Adrenal gland (tissue), 9 donors: ENCODE measurements at regions not wholly inside any gene's neighbourhood (a gene's known extent, or its start where the extent isn't known, plus 50 kb on each side); places are given as distances from the start of the nearest gene placed in this dataset.

ENCODE experiments used
- DNase-seq, 7 donors: peaks; one replicate each; pipeline ENCODE4 v3.0.0-alpha.2; 2019 to 2020
- H3K27ac ChIP-seq, 5 donors: fragments of 200-600 bp; sonication (generic) in 4 of 5; 1 replicate in 3 of 5; 2 replicates in 2 of 5; pipeline versions ENCODE4 v1.5.1 to v1.8.0; 2016 to 2020; ENCODE audit warnings: mild to moderate bottlenecking in 1 of 5
- H3K27me3 ChIP-seq: fragments of 200-600 bp; 2 replicates; pipeline ENCODE4 v1.8.0; 2021
- H3K36me3 ChIP-seq, 2 donors: fragments of 200-600 bp; replicated peaks in 1 of 2; 1 replicate in 1 of 2; 2 replicates in 1 of 2; pipeline versions ENCODE4 v1.5.1 to v1.8.0; 2018 to 2022
- H3K4me1 ChIP-seq, 2 donors: fragments of 200-600 bp; replicated peaks in 1 of 2; 1 replicate in 1 of 2; 2 replicates in 1 of 2; pipeline versions ENCODE4 v1.5.1 to v1.8.0; 2018 to 2021
- H3K4me3 ChIP-seq, 4 donors: fragments of 200-600 bp; sonication (generic) in 3 of 4; one replicate each; pipeline ENCODE4 v1.5.1; 2016 to 2018
- H3K9me3 ChIP-seq, 3 donors: fragments of 200-600 bp; sonication (generic) in 1 of 3; replicated peaks in 1 of 3; 1 replicate in 2 of 3; 2 replicates in 1 of 3; pipeline versions ENCODE4 v1.5.1 to v1.8.0; 2016 to 2021
- CTCF ChIP-seq, 6 experiments: fragments of 450-650 bp in 4 of 6; fragments of 200-600 bp in 2 of 6; sonication (generic) in 1 of 6; IDR thresholded peaks; 1 replicate in 5 of 6; 2 replicates in 1 of 6; pipeline versions ENCODE4 v1.5.1 to v1.8.0; 2016 to 2021; ENCODE audit warnings: antibody characterized with exemption in 6 of 6, mild to moderate bottlenecking in 2 of 6, moderate library complexity in 1 of 6
- POLR2A ChIP-seq, 2 donors: fragments of 450-650 bp; IDR thresholded peaks; one replicate each; pipeline ENCODE4 v1.6.1; 2017; ENCODE audit warnings: antibody characterized with exemption in 2 of 2, mild to moderate bottlenecking in 2 of 2, moderate library complexity in 1 of 2
- WGBS, 4 donors: extraction: QIAGEN DNeasy Blood & Tissue Kit in 2 of 4; methylation state at CpG; one replicate each; pipeline versions ENCODE4 v1.1.5 to v1.1.7; 2013 to 2017; 5-methylcytosine and 5-hydroxymethylcytosine counted together
- intact Hi-C, 2 donors: fragments of 100-400 bp; cut with DNase I; formaldehyde crosslinking; loops; one replicate each; pipeline versions ENCODE4 v1.14.1 to v1.15.0; 2022 to 2023
- donor health status: healthy with polysubstance abuse.
- donor health status: Bipolar disorder and iron deficiency.
- donor health status: DM: yes; HTN: yes; CAD: no.
- donor health status: DM: no; HTN: no; CAD: no.
- donor health status: DM: no; HTN: no; CAD: no.

- H3K36me3 ChIP-seq, result no peaks in the 10 kb centered on the region
- DNase-seq, result no peak
- H3K4me3 ChIP-seq, result no peak overlapping the region
- H3K4me1 ChIP-seq, result no peaks in the 10 kb centered on the region
- no peak overlapping the region for H3K27ac ChIP-seq
- no peaks in the 10 kb centered on the region for H3K27me3 ChIP-seq
- intact Hi-C loops, result no loop called here
- WGBS, 4 donors, result 82 to 89% (median 83%) methylated on average over 2 of the region's 2 CpGs
- TF ChIP-seq POLR2A (IDR thresholded peaks at IDR 0.05), result no peak
- no peak for TF ChIP-seq CTCF (IDR thresholded peaks at IDR 0.05)
- H3K9me3 ChIP-seq, result no peaks in the 10 kb centered on the region
Observed at GRCh38 chr14:39875028-39875427, 442.8 kb upstream of the FBXO33 start.

- Histone ChIP-seq H3K36me3 (no peaks in the 10 kb centered on the region), H3K4me1 (no peaks in the 10 kb centered on the region), H3K4me3 (no peak overlapping the region), H3K27ac (no peak overlapping the region), H3K9me3 (no peaks in the 10 kb centered on the region), H3K27me3 (no peaks in the 10 kb centered on the region)
- 33 to 62% (median 58%) methylated on average over 1 of the region's 1 CpG for WGBS, 4 donors
- TF ChIP-seq POLR2A (IDR thresholded peaks at IDR 0.05) (no peak), CTCF (IDR thresholded peaks at IDR 0.05) (no peak)
- no peak for DNase-seq
- intact Hi-C loops, result no loop called here
Observed at GRCh38 chr14:39873791-39874190, 441.6 kb upstream of the FBXO33 start.

GRCh38 chr14:39868949-39869348 is 436.7 kb upstream of the FBXO33 start:
- 57 to 63% (median 61%) methylated on average over 1 of the region's 1 CpG for WGBS, 4 donors
- TF ChIP-seq CTCF (IDR thresholded peaks at IDR 0.05) (no peak), POLR2A (IDR thresholded peaks at IDR 0.05) (no peak)
- no peak for DNase-seq
- Histone ChIP-seq H3K36me3 (no peaks in the 10 kb centered on the region), H3K4me1 (no peaks in the 10 kb centered on the region), H3K27me3 (no peaks in the 10 kb centered on the region), H3K27ac (no peak overlapping the region), H3K9me3 (no peaks in the 10 kb centered on the region), H3K4me3 (no peak overlapping the region)
- intact Hi-C loops, result no loop called here

GRCh38 chr14:39868251-39868650 is 436.0 kb upstream of the FBXO33 start:
- 60 to 64% (median 61%) methylated on average over 3 of the region's 3 CpGs for WGBS, 4 donors

More at GRCh38 chr14:39868251-39868650, 436.0 kb upstream of the FBXO33 start:
- no peaks in the 10 kb centered on the region for H3K27me3 ChIP-seq
- H3K27ac ChIP-seq, result no peak overlapping the region
- no peak overlapping the region for H3K4me3 ChIP-seq
- DNase-seq, result no peak
- H3K9me3 ChIP-seq, result no peaks in the 10 kb centered on the region
- H3K36me3 ChIP-seq, result no peaks in the 10 kb centered on the region
- no peaks in the 10 kb centered on the region for H3K4me1 ChIP-seq
- intact Hi-C loops, result no loop called here
- no peak for TF ChIP-seq POLR2A (IDR thresholded peaks at IDR 0.05)
- TF ChIP-seq CTCF (IDR thresholded peaks at IDR 0.05), result no peak
